K562 (cell line): ENCODE measurements at regions not wholly inside any gene's neighbourhood (a gene's known extent, or its start where the extent isn't known, plus 50 kb on each side); places are given as distances from the start of the nearest gene placed in this dataset.

Source experiments
- ATAC-seq: fragments of 200-7000 bp; cut with Tn5 transposase; 3 replicates; pipeline ENCODE4 v1.9.1; 2020; ENCODE audit warnings: moderate library complexity
- BruUV-seq: library from RNA; stranded (reverse); fragments of 400-500 nt; replicated peaks from 2 replicates; lab custom pipeline; 2021; lab: Mats Ljungman, UMichigan
- CTCF ChIA-PET: fragments of 300-600 bp; formaldehyde crosslinking; extraction: SDS; loops from one replicate; lab custom pipeline; 2021; ENCODE audit warnings: low intra/inter-chr PET ratio; lab: Yijun Ruan, JAX
- POLR2A ChIA-PET: fragments of 300-600, 350-650 bp; sonication (Branson Sonifier 250); formaldehyde crosslinking; extraction: SDS; loops from one replicate; lab custom pipeline; 2021; ENCODE audit warnings: antibody characterized with exemption, inconsistent platforms; lab: Yijun Ruan, JAX
- DNase-seq, 4 experiments: peaks; one replicate each; pipeline versions ENCODE4 v3.0.0 to v3.0.0-alpha.2; 2011 to 2018; ENCODE audit warnings: low spot score in 3 of 4, mixed read lengths in 3 of 4; ENCODE audit errors: extremely low read depth in 1 of 4
- FAIRE-seq: peaks from 2 replicates; lab custom pipeline; 2011; peaks lifted over from hg19 to GRCh38; lab: Jason Lieb, UNC
- H2AFZ ChIP-seq: 2 replicates; pipeline ENCODE4 v1.6.0; 2011; ENCODE audit warnings: low read depth, low read length, control low read depth, inconsistent platforms
- H3K27ac ChIP-seq: fragments of 200-600 bp; 3 replicates; pipeline ENCODE4 v1.8.0; 2011; ENCODE audit warnings: low read depth, mild to moderate bottlenecking, control low read depth, inconsistent platforms, low read length, moderate library complexity, mixed read lengths; ENCODE audit errors: extremely low read depth
- H3K27me3 ChIP-seq, 2 experiments: fragments of 300-600 bp in 1 of 2; 2 replicates in 1 of 2; 3 replicates in 1 of 2; pipeline versions ENCODE4 v1.6.0 to v1.8.0; 2011; ENCODE audit warnings: inconsistent platforms in 2 of 2, low read length in 2 of 2, mild to moderate bottlenecking in 1 of 2, mixed read lengths in 1 of 2, moderate library complexity in 1 of 2; ENCODE audit not compliant: control insufficient read depth in 2 of 2, insufficient read depth in 2 of 2
- H3K36me3 ChIP-seq: fragments of 300-600 bp; 3 replicates; pipeline ENCODE4 v1.8.0; 2011; ENCODE audit warnings: mild to moderate bottlenecking, low read length, inconsistent platforms; ENCODE audit not compliant: control insufficient read depth, insufficient read depth
- H3K4me1 ChIP-seq, 2 experiments: fragments of 200-600 bp in 1 of 2; replicated peaks in 1 of 2; 2 replicates in 1 of 2; 3 replicates in 1 of 2; pipeline versions ENCODE4 v1.5.1 to v1.8.0; 2011; ENCODE audit warnings: inconsistent platforms in 2 of 2, low read length in 2 of 2, mild to moderate bottlenecking in 1 of 2, mixed read lengths in 1 of 2, moderate library complexity in 1 of 2; ENCODE audit not compliant: control insufficient read depth in 2 of 2, insufficient read depth in 2 of 2
- H3K4me2 ChIP-seq: 2 replicates; pipeline ENCODE4 v1.6.1; 2011; ENCODE audit warnings: low read length, control low read depth, inconsistent platforms, mixed read lengths; ENCODE audit not compliant: insufficient read depth
- H3K4me3 ChIP-seq: fragments of 200-600 bp; sonication (generic), shearing (Covaris generic); 2 replicates; pipeline ENCODE4 v1.5.1; 2016; ENCODE audit warnings: control low read depth, inconsistent platforms
- H3K79me2 ChIP-seq: fragments of 200-600 bp; 3 replicates; pipeline ENCODE4 v1.8.0; 2011; ENCODE audit warnings: low read length, inconsistent platforms; ENCODE audit not compliant: control insufficient read depth, insufficient read depth
- H3K9ac ChIP-seq, 2 experiments: 2 replicates each; pipeline versions ENCODE4 v1.6.0 to v1.6.1; 2011; ENCODE audit warnings: low read depth in 2 of 2, low read length in 2 of 2, control low read depth in 1 of 2, inconsistent platforms in 1 of 2, mild to moderate bottlenecking in 1 of 2, mixed read lengths in 1 of 2; ENCODE audit not compliant: insufficient read depth in 1 of 2
- H3K9me1 ChIP-seq: one replicate; pipeline ENCODE4 v1.6.0; 2011; ENCODE audit warnings: inconsistent platforms, mild to moderate bottlenecking, low read length, moderate library complexity; ENCODE audit not compliant: control insufficient read depth, insufficient read depth
- H3K9me3 ChIP-seq: replicated peaks from 2 replicates; pipeline ENCODE4 v1.5.1; 2011; ENCODE audit warnings: low read depth, low read length, inconsistent platforms; ENCODE audit not compliant: control insufficient read depth, insufficient read depth
- H4K20me1 ChIP-seq: replicated peaks from 2 replicates; pipeline ENCODE4 v1.6.1; 2011; ENCODE audit warnings: low read length, inconsistent platforms, mixed read lengths; ENCODE audit not compliant: control insufficient read depth, insufficient read depth
- CHD2 ChIP-seq: IDR thresholded peaks from 2 replicates; pipeline ENCODE4 v1.6.1; 2011; ENCODE audit warnings: low read depth, low read length
- CREM ChIP-seq: IDR thresholded peaks from 2 replicates; pipeline ENCODE4 v1.6.1; 2014; ENCODE audit warnings: antibody characterized with exemption, low read depth
- GATA2 ChIP-seq: sonication (generic); formaldehyde crosslinking; IDR thresholded peaks from 2 replicates; pipeline ENCODE4 v1.4.0; 2020; ENCODE audit warnings: mild to moderate bottlenecking, missing genetic modification reagents
- HDAC1 ChIP-seq, 2 experiments: fragments of 450-650 bp; IDR thresholded peaks; 2 replicates each; pipeline ENCODE4 v1.6.1; 2016 to 2017; ENCODE audit warnings: inconsistent platforms in 1 of 2, mild to moderate bottlenecking in 1 of 2, moderate library complexity in 1 of 2
- JUN ChIP-seq, 2 experiments: sonication (generic) in 1 of 2; formaldehyde crosslinking in 1 of 2; IDR thresholded peaks; 2 replicates each; pipeline versions ENCODE4 v1.6.1 to v1.8.0; 2012 to 2022; ENCODE audit warnings: borderline replicate concordance in 2 of 2, mild to moderate bottlenecking in 2 of 2, improper control_type of control experiment in 1 of 2, low read depth in 1 of 2, low read length in 1 of 2, missing genetic modification reagents in 1 of 2
- LARP7 ChIP-seq: fragments of 450-650 bp; IDR thresholded peaks from 2 replicates; pipeline ENCODE4 v1.6.1; 2016
- MYBL2 ChIP-seq, 2 experiments: fragments of 450-650 bp in 1 of 2; sonication (generic) in 1 of 2; formaldehyde crosslinking in 1 of 2; IDR thresholded peaks; 2 replicates each; pipeline versions ENCODE4 v1.6.1 to v1.8.1; 2017 to 2022; ENCODE audit warnings: borderline replicate concordance in 1 of 2, inconsistent platforms in 1 of 2, low read depth in 1 of 2, mild to moderate bottlenecking in 1 of 2, missing genetic modification reagents in 1 of 2, moderate library complexity in 1 of 2
- MYC ChIP-seq, 2 experiments: fragments of 250-450 bp in 1 of 2; sonication (Bioruptor Pico) in 1 of 2; IDR thresholded peaks; 2 replicates each; pipeline versions ENCODE4 v1.5.1 to v1.6.1; 2012 to 2021; ENCODE audit warnings: low read depth in 2 of 2, borderline replicate concordance in 1 of 2, improper control_type of control experiment in 1 of 2, low read length in 1 of 2, mild to moderate bottlenecking in 1 of 2, moderate library complexity in 1 of 2
- MYNN ChIP-seq, 2 experiments: sonication (generic); formaldehyde crosslinking in 1 of 2; IDR thresholded peaks; 2 replicates each; pipeline versions ENCODE4 v1.5.0 to v1.6.1; 2016 to 2020; ENCODE audit warnings: antibody characterized with exemption in 1 of 2, missing genetic modification reagents in 1 of 2
- SAP30 ChIP-seq: fragments of 200-600 bp; sonication (generic); IDR thresholded peaks from 2 replicates; pipeline ENCODE4 v1.6.1; 2012; ENCODE audit warnings: borderline replicate concordance, low read depth, mild to moderate bottlenecking, moderate library complexity, low read length, control low read depth, inconsistent platforms; ENCODE audit not compliant: insufficient read depth, poor library complexity, severe bottlenecking
- SNRNP70 ChIP-seq: fragments of 200-400 bp; formaldehyde crosslinking; optimal IDR thresholded peaks from 2 replicates; pipeline ENCODE3; 2017; ENCODE audit warnings: low read depth, low read length
- ZBED1 ChIP-seq: IDR thresholded peaks from 2 replicates; pipeline ENCODE4 v1.6.1; 2014
- ZC3H4 ChIP-seq: sonication (generic); formaldehyde crosslinking; IDR thresholded peaks from 2 replicates; pipeline ENCODE4 v1.9.0; 2021; ENCODE audit warnings: missing genetic modification reagents, borderline replicate concordance
- WGBS: fragments of 100-300 bp; shearing (Covaris generic); methylation state at CpG from one replicate; pipeline ENCODE4 v1.1.6; 2016; ENCODE audit warnings: low coverage, mixed read lengths; ENCODE audit not compliant: insufficient coverage; ENCODE audit errors: missing lambda C conversion rate; 5-methylcytosine and 5-hydroxymethylcytosine counted together
- in situ Hi-C: fragments of 300-500 bp; cut with MboI; formaldehyde crosslinking; loops from 4 replicates; pipeline ENCODE4 v1.15.0; 2018; ENCODE audit warnings: inconsistent platforms, mixed read lengths
- intact Hi-C: fragments of 100-400 bp; cut with micrococcal nuclease; formaldehyde crosslinking; loops from 2 replicates; pipeline ENCODE4 v1.14.2; 2022
- TF ChIP-seq, protein P1 (sequence below): sonication (generic); formaldehyde crosslinking; IDR thresholded peaks from 2 replicates; pipeline ENCODE4 v1.8.1; 2023; ENCODE audit warnings: mild to moderate bottlenecking, missing genetic modification reagents, moderate library complexity
- TF ChIP-seq, protein P2 (sequence below): fragments of 450-650 bp; IDR thresholded peaks from 2 replicates; pipeline ENCODE4 v1.6.1; 2017; ENCODE audit warnings: mild to moderate bottlenecking, moderate library complexity

DNA sequence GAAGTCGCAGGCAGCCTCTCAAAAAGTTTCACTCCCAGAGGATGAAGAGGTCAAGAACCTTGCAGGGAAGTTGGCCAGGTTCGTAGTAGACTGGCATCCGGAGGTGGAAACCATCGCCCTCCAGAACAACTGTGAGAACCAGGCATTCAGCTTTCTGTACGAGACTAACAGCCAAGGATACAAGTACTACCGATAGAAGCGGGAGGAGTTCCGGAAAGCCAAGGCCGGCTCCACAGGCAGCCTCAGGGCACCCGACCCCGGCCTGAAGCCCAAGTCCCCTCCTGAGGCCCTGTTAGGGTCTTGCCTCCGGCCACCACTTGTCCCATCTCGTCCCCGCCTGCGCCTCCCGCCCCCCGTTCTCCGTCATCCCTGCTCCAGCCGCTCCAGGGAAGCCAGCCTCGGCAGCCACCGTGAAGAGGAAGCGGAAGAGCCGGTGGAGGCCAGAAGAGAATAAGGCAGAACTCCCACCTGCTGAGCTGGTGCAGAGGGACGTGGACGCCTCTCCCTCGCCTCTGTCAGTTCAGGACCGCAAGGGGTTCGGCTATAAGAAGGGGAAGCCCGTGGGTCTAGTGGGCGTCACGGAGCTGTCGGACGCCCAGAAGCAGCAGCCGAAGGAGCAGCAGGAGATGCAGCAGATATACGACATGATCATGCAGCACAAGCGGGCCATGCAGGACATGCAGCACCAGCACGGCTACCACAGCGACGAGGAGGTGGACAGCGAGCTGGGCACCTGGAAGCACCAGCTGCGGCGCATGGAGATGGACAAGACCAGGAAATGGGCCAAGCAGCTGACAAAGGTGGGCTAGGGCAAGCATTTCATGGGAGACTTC, 366.8 kb upstream of the ATXN7L3B start (continued):
- peak; percentile 14; the same call in 1 of the 2 replicates for TF ChIP-seq MYNN (IDR thresholded peaks at IDR 0.05)
- TF ChIP-seq MYNN (CRISPR knock-in tag; IDR thresholded peaks at IDR 0.05), result no peak
- TF ChIP-seq, protein P1, sequence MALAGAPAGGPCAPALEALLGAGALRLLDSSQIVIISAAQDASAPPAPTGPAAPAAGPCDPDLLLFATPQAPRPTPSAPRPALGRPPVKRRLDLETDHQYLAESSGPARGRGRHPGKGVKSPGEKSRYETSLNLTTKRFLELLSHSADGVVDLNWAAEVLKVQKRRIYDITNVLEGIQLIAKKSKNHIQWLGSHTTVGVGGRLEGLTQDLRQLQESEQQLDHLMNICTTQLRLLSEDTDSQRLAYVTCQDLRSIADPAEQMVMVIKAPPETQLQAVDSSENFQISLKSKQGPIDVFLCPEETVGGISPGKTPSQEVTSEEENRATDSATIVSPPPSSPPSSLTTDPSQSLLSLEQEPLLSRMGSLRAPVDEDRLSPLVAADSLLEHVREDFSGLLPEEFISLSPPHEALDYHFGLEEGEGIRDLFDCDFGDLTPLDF (CRISPR knock-in tag), result no peak
- TF ChIP-seq LARP7, result no peak
- peak; percentile 30 for TF ChIP-seq SAP30
- TF ChIP-seq GATA2, result peak; percentile 50
- TF ChIP-seq ZC3H4, result 0 out of 2 replicates have a peak, but pooled peaks have one; percentile 55

DNA sequence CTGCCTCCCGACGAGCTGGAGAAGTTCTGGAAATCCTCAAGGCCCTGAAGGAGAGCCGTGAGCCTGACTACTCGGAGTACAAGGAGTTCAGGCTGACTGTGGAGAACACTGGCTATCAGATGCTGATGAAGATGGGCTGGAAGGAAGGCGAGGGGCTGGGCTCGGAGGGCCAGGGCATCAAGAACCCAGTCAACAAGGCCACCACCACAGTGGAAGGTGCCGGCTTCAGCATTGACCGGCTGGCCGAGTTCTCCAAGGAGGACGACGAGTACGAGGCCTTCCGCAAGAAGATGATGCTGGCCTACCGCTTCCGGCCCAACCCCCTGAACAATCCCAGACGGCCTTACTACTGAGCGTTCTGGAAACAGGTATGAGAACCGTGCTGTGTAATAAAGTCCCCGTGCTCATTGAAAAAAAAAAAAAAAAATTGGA, 366.1 kb upstream of the ATXN7L3B start:
- H3K4me2 ChIP-seq, result peak overlapping the region; percentile 96
- H3K9ac ChIP-seq, result peak overlapping the region; percentile 83 to 93
- no peaks in the 10 kb centered on the region for H3K27me3 ChIP-seq
- BruUV-seq, result no TSS peak
- no peaks in the 10 kb centered on the region for H3K36me3 ChIP-seq
- peak; percentile 88 for ATAC-seq
- ChIA-PET CTCF (no interaction called here), POLR2A (interaction anchor here (0.6 to 1.2 kb wide), 2 partner anchors 15 to 136 kb away, joined by 4 read pairs; no protein-coding TSS in a partner anchor)
- H3K9me3 ChIP-seq, result peaks cover 5% of the 10 kb centered on the region
- intact Hi-C loops, result loop anchor here (2.0 kb wide), 1 partner anchor 121 kb away; no protein-coding TSS in a partner anchor
- DNase-seq, result peak; percentile 21 to 83 (median 44)
- WGBS, result under 1% methylated on average over 13 of the region's 19 CpGs
- H3K4me1 ChIP-seq, result peaks cover 6 to 10% of the 10 kb centered on the region in 2 experiments; a peak in 4 of 5 replicates
- H4K20me1 ChIP-seq, result no peaks in the 10 kb centered on the region
- peak overlapping the region; percentile 69 for H3K4me3 ChIP-seq
- peak overlapping the region; percentile 97 for H2AFZ ChIP-seq
- peak; percentile 80 for FAIRE-seq
- in situ Hi-C loops, result no loop called here
- no peaks in the 10 kb centered on the region for H3K9me1 ChIP-seq
- peaks cover 55% of the 10 kb centered on the region for H3K79me2 ChIP-seq
- peak overlapping the region; percentile 91 for H3K27ac ChIP-seq
- TF ChIP-seq ZBED1 (0 out of 2 replicates have a peak, but pooled peaks have one; percentile 4), JUN (IDR thresholded peaks at IDR 0.05; ENCODE audit: borderline replicate concordance, low read depth, low read length) (no peak), JUN (CRISPR knock-in tag; IDR thresholded peaks at IDR 0.05; ENCODE audit: borderline replicate concordance) (no peak), CHD2 (no peak), MYBL2 (IDR thresholded peaks at IDR 0.05; ENCODE audit: low read depth) (no peak), MYBL2 (CRISPR knock-in tag; IDR thresholded peaks at IDR 0.05; ENCODE audit: borderline replicate concordance) (no peak), MYC (IDR thresholded peaks at IDR 0.05; ENCODE audit: low read depth, low read length) (peak; percentile 13; the same call in 1 of the 2 replicates), MYC (CRISPR knock-in tag; IDR thresholded peaks at IDR 0.05; ENCODE audit: borderline replicate concordance, low read depth) (no peak), CREM (peak; percentile 46), HDAC1 (IDR thresholded peaks at IDR 0.05) (no peak), SNRNP70 (no peak)
- TF ChIP-seq, protein P2, sequence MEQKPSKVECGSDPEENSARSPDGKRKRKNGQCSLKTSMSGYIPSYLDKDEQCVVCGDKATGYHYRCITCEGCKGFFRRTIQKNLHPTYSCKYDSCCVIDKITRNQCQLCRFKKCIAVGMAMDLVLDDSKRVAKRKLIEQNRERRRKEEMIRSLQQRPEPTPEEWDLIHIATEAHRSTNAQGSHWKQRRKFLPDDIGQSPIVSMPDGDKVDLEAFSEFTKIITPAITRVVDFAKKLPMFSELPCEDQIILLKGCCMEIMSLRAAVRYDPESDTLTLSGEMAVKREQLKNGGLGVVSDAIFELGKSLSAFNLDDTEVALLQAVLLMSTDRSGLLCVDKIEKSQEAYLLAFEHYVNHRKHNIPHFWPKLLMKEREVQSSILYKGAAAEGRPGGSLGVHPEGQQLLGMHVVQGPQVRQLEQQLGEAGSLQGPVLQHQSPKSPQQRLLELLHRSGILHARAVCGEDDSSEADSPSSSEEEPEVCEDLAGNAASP, result no peak
